GM12878 (cell line): ENCODE measurements at regions not wholly inside any gene's neighbourhood (a gene's known extent, or its start where the extent isn't known, plus 50 kb on each side); places are given as distances from the start of the nearest gene placed in this dataset.

ENCODE experiments used
- CBX5 ChIP-seq: sonication (generic); IDR thresholded peaks from 2 replicates; pipeline ENCODE4 v1.6.1; 2016; ENCODE audit warnings: low read depth, moderate library complexity, mild to moderate bottlenecking, inconsistent platforms
- ESRRA ChIP-seq: IDR thresholded peaks from 2 replicates; pipeline ENCODE4 v1.6.1; 2012; ENCODE audit warnings: mild to moderate bottlenecking, low read length, improper control_type of control experiment
- POLR2A ChIP-seq: IDR thresholded peaks from 2 replicates; pipeline ENCODE4 v1.6.1; 2011; ENCODE audit warnings: low read depth, mild to moderate bottlenecking, low read length
- YY1 ChIP-seq: IDR thresholded peaks from 2 replicates; pipeline ENCODE4 v1.6.1; 2011; ENCODE audit warnings: low read depth, mild to moderate bottlenecking, low read length
- ZZZ3 ChIP-seq: IDR thresholded peaks from 2 replicates; pipeline ENCODE4 v1.6.1; 2011; ENCODE audit warnings: low read depth; ENCODE audit not compliant: control insufficient read depth, insufficient read length

- no peak for TF ChIP-seq CBX5
- no peak for TF ChIP-seq YY1
- no peak for TF ChIP-seq POLR2A
- TF ChIP-seq ESRRA, result no peak
- no peak for TF ChIP-seq ZZZ3
Measured at GRCh38 chr4:171473155-171473554, 340.0 kb upstream of the GALNTL6 start.
